Posterior vena cava (tissue), 2 donors: ENCODE measurements at regions not wholly inside any gene's neighbourhood (a gene's known extent, or its start where the extent isn't known, plus 50 kb on each side); places are given as distances from the start of the nearest gene placed in this dataset.

Source experiments
- DNase-seq: peaks from one replicate; pipeline ENCODE4 v3.0.0-alpha.2; 2020; ENCODE audit warnings: low spot score
- intact Hi-C, 2 donors: fragments of 100-400 bp; cut with DNase I; formaldehyde crosslinking; loops; one replicate each; pipeline versions ENCODE4 v1.14.1 to v1.14.2; 2022 to 2023
- donor health status: DM: yes; HTN: yes; CAD: no.
- donor health status: DM: yes; HTN: yes; CAD: no.

GRCh38 chr10:109173937-109174336 is 749.4 kb downstream of the XPNPEP1 start:
- DNase-seq, result no peak
- intact Hi-C loops, result no loop called here

- DNase-seq, result no peak
- intact Hi-C loops, result no loop called here
These were observed 750.2 kb downstream of the XPNPEP1 start for GRCh38 chr10:109173121-109173520.

GRCh38 chr10:109166935-109167334 is 756.4 kb downstream of the XPNPEP1 start:
- intact Hi-C loops, result no loop called here
- no peak for DNase-seq

- DNase-seq, result no peak
- intact Hi-C loops, result no loop called here
These were observed 764.0 kb downstream of the XPNPEP1 start for GRCh38 chr10:109159351-109159750.

GRCh38 chr10:109156396-109156795 is 766.9 kb downstream of the XPNPEP1 start:
- intact Hi-C loops, result no loop called here
- DNase-seq, result no peak

- no peak for DNase-seq
These were observed 773.5 kb downstream of the XPNPEP1 start for GRCh38 chr10:109149666-109150350.

GRCh38 chr10:109127363-109127762 is 795.9 kb downstream of the XPNPEP1 start:
- DNase-seq, result no peak
- intact Hi-C loops, result no loop called here

More at GRCh38 chr10:109149666-109150350, 773.5 kb downstream of the XPNPEP1 start:
- intact Hi-C loops, result no loop called here

- intact Hi-C loops, result no loop called here
- DNase-seq, result no peak
These were observed 796.8 kb downstream of the XPNPEP1 start for GRCh38 chr10:109126541-109126940.

GRCh38 chr10:109126016-109126415 is 797.3 kb downstream of the XPNPEP1 start:
- intact Hi-C loops, result no loop called here
- no peak for DNase-seq

- DNase-seq, result no peak
- intact Hi-C loops, result no loop called here
These were observed 808.1 kb downstream of the XPNPEP1 start for GRCh38 chr10:109115179-109115578.

GRCh38 chr10:109114579-109114978 is 808.7 kb downstream of the XPNPEP1 start:
- intact Hi-C loops, result no loop called here
- DNase-seq, result no peak

GRCh38 chr10:109106604-109107003 is 816.7 kb downstream of the XPNPEP1 start:
- intact Hi-C loops, result loop anchor here in 1 of 2 donors (5.0 kb wide), 1 partner anchor 1589 kb away; no protein-coding TSS in a partner anchor
- no peak for DNase-seq

- intact Hi-C loops, result loop anchor here in 1 of 2 donors (5.0 kb wide), 1 partner anchor 1588 kb away; no protein-coding TSS in a partner anchor
- DNase-seq, result no peak
These were observed 817.6 kb downstream of the XPNPEP1 start for GRCh38 chr10:109105725-109106124.

GRCh38 chr10:109104806-109105205 is 818.5 kb downstream of the XPNPEP1 start:
- no peak for DNase-seq
- intact Hi-C loops, result loop anchor here in 1 of 2 donors (5.0 kb wide), 1 partner anchor 1588 kb away; no protein-coding TSS in a partner anchor

GRCh38 chr10:109103278-109103677 is 820.0 kb downstream of the XPNPEP1 start:
- intact Hi-C loops, result no loop called here
- no peak for DNase-seq

GRCh38 chr10:109089779-109090178 is 833.5 kb downstream of the XPNPEP1 start:
- no peak for DNase-seq
- intact Hi-C loops, result no loop called here

- intact Hi-C loops, result no loop called here
- no peak for DNase-seq
These were observed 851.8 kb downstream of the XPNPEP1 start for GRCh38 chr10:109071539-109071938.

GRCh38 chr10:109070492-109070891 is 852.8 kb downstream of the XPNPEP1 start:
- intact Hi-C loops, result no loop called here

GRCh38 chr10:109067031-109067430 is 856.3 kb downstream of the XPNPEP1 start:
- no peak for DNase-seq
- intact Hi-C loops, result no loop called here

More at GRCh38 chr10:109070492-109070891, 852.8 kb downstream of the XPNPEP1 start:
- no peak for DNase-seq

- no peak for DNase-seq
- intact Hi-C loops, result no loop called here
These were observed 857.5 kb downstream of the XPNPEP1 start for GRCh38 chr10:109065821-109066220.

GRCh38 chr10:109062371-109062770 is 860.9 kb downstream of the XPNPEP1 start:
- DNase-seq, result no peak
- intact Hi-C loops, result no loop called here
